GM12872 (cell line): ENCODE measurements at regions not wholly inside any gene's neighbourhood (a gene's known extent, or its start where the extent isn't known, plus 50 kb on each side); places are given as distances from the start of the nearest gene placed in this dataset.

Source experiments
- TF ChIP-seq, protein P1 (sequence below): IDR thresholded peaks from 3 replicates; pipeline ENCODE4 v1.5.1; 2011; ENCODE audit warnings: low read depth, mild to moderate bottlenecking, low read length, moderate library complexity; ENCODE audit not compliant: insufficient read depth

- TF ChIP-seq, protein P1, sequence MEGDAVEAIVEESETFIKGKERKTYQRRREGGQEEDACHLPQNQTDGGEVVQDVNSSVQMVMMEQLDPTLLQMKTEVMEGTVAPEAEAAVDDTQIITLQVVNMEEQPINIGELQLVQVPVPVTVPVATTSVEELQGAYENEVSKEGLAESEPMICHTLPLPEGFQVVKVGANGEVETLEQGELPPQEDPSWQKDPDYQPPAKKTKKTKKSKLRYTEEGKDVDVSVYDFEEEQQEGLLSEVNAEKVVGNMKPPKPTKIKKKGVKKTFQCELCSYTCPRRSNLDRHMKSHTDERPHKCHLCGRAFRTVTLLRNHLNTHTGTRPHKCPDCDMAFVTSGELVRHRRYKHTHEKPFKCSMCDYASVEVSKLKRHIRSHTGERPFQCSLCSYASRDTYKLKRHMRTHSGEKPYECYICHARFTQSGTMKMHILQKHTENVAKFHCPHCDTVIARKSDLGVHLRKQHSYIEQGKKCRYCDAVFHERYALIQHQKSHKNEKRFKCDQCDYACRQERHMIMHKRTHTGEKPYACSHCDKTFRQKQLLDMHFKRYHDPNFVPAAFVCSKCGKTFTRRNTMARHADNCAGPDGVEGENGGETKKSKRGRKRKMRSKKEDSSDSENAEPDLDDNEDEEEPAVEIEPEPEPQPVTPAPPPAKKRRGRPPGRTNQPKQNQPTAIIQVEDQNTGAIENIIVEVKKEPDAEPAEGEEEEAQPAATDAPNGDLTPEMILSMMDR = no peak
Measured at GRCh38 chr18:1806884-1807615, 764.3 kb downstream of the METTL4 start.

- TF ChIP-seq, protein P1 = no peak
Measured at GRCh38 chr18:1811282-1811681, 760.0 kb downstream of the METTL4 start.

- TF ChIP-seq, protein P1 = no peak
Measured at GRCh38 chr18:1825296-1825695, 746.0 kb downstream of the METTL4 start.

GRCh38 chr18:1840878-1841277 lies 730.4 kb downstream of the METTL4 start:
- TF ChIP-seq, protein P1 = no peak

DNA sequence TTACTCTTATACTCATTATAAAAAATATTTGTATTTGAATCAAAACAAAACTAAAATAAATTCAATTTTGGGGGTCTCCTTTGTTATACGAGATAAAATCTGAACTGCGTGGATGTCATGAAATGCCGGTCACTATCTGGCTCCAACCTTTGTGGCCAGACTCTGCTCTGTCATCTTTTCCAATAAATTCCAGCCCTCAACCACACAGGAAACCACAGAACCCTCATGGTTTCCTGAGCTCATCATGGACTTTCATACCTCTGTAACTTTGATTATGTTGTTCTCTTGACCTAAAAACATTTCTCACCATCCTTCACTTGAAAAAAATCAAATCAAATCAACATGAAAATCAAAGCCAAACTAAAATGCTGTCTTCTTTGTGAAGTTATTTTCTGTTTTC lies 724.7 kb downstream of the METTL4 start:
- TF ChIP-seq, protein P1 = no peak

DNA sequence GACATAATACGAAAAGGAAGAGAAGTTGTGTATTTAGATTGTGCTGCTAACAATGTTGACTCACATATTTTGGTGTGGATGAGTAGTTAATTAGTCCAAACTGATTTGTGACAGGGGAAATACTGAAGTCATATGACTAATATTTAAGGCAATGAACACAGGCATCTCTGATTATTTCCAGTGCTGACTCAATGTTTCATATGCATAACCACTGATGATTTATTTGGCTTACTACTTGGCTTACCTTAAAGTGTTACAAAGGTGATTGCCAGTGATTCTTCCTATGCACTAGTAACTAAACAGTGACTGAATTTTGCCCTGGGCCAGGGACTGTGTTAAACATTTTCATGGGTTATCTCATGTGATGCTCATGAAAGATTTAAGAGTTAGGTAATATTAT lies 722.6 kb downstream of the METTL4 start:
- TF ChIP-seq, protein P1 = no peak

DNA sequence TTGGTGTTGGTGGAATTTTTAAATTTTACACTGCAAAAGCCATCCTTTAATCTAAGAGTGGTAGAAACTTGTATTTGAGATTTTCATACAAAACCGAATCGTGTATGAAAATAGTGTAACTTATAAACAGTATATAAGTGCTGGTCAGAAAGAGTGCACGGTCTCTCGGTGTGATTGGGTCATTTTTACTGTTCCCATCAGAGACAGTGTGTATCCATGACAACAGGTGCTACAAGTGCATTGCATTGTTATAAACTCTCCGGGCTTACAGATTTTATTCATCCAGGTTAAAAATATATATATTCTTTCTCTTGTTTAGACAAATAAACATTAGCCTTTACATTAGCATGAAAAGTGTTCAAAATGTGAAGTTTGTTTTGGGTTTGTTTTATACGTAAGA lies 721.9 kb downstream of the METTL4 start:
- TF ChIP-seq, protein P1 = no peak
